ENCODE measurements at regions not wholly inside any gene's neighbourhood (a gene's known extent, or its start where the extent isn't known, plus 50 kb on each side); places are given as distances from the start of the nearest gene placed in this dataset.

DNA sequence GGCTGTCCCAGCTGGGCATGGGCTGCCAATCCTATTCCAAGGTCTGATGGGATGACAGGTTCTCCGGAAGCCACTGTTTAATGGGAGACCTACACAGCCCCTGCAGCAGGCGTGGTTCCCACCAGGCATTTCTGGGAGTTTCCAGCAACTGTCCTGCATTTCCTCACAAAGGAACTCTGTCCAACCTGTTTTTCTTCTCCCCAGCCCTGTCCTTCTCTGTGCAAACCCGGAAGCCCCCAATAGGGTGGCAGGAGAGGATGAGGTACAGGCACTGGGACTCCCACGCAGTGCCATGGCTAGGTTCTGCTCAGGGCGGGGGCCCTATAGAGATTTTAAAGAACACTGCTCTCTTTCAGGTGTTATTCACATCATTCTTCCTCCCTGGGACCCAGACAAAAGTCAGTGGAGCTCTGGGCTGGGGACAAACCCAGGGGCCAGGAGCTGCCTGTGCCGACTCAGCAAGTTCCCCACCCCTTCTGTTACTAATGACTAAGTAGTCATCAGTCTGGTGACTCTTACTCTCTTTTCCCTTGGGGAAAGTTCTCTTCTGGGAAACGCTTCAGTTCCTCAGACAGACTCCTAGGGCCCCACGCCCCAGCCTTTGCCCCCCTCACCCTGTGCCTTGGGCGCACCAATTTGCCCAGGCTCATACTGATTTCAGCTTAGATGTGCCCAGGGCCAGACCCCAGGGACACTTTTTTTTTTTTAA lies 97.7 kb downstream of the CD47 start:
- H3K4me3 Mint-ChIP-seq = no peak overlapping the region
- H3K36me3 Mint-ChIP-seq (ENCODE audit: low read depth) = no peaks in the 10 kb centered on the region
- CTCF ChIA-PET = no interaction called here
- H3K9me3 Mint-ChIP-seq = no peaks in the 10 kb centered on the region
- ATAC-seq (no peak), DNase-seq (no peak)
- POLR2A ChIA-PET = interaction anchor here (0.6 kb wide), 2 partner anchors 301 to 726 kb away, joined by 3 to 4 read pairs; no protein-coding TSS in a partner anchor
- no peaks in the 10 kb centered on the region for H3K27me3 Mint-ChIP-seq
- no peak for TF ChIP-seq CTCF (IDR thresholded peaks at IDR 0.05)
- intact Hi-C loops (cut with micrococcal nuclease) = no loop called here
- peaks cover 10% of the 10 kb centered on the region for H3K4me1 Mint-ChIP-seq (ENCODE audit: low read depth)
- no peak overlapping the region for H3K27ac Mint-ChIP-seq

GRCh38 chr3:107990926-107991325 lies 99.9 kb downstream of the CD47 start:
- no peaks in the 10 kb centered on the region for H3K27me3 Mint-ChIP-seq
- H3K27ac Mint-ChIP-seq = no peak overlapping the region
- H3K4me1 Mint-ChIP-seq (ENCODE audit: low read depth) = peaks cover 15% of the 10 kb centered on the region
- DNase-seq (no peak), ATAC-seq (no peak)
- ChIA-PET POLR2A (no interaction called here), CTCF (no interaction called here)
- H3K9me3 Mint-ChIP-seq = no peaks in the 10 kb centered on the region
- H3K4me3 Mint-ChIP-seq = no peak overlapping the region
- no peaks in the 10 kb centered on the region for H3K36me3 Mint-ChIP-seq (ENCODE audit: low read depth)
- TF ChIP-seq CTCF (IDR thresholded peaks at IDR 0.05) = no peak
- intact Hi-C loops (cut with micrococcal nuclease) = no loop called here

DNA sequence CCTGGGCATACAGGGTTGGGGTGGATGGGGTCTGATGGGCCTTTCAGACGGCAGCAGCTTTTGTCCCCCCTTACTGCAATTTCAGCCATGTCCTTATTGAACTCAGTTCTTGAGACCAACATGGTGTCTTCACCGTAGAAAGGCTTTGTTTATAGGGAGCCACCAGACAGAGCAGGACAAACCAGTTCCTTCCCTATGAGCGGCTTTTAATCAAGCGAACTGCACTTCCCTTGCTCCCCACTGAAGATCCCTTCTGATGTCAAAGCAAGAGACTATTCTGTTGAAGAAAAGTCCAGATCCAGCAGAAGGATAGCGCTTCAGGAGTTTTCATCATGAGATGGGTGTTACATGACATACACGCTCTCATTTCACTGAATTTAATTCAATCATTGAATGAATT lies 100.4 kb downstream of the CD47 start:
- H3K27ac Mint-ChIP-seq = no peak overlapping the region
- H3K4me3 Mint-ChIP-seq = no peak overlapping the region
- no peaks in the 10 kb centered on the region for H3K36me3 Mint-ChIP-seq (ENCODE audit: low read depth)
- no peak for DNase-seq
- H3K9me3 Mint-ChIP-seq = no peaks in the 10 kb centered on the region
- no peaks in the 10 kb centered on the region for H3K27me3 Mint-ChIP-seq
- intact Hi-C loops (cut with micrococcal nuclease) = no loop called here
- H3K4me1 Mint-ChIP-seq (ENCODE audit: low read depth) = peaks cover 20% of the 10 kb centered on the region
- ChIA-PET CTCF (no interaction called here), POLR2A (interaction anchor here (0.6 kb wide), 1 partner anchor 189 kb away, joined by 3 read pairs; no protein-coding TSS in a partner anchor)
- TF ChIP-seq CTCF (IDR thresholded peaks at IDR 0.05) = no peak
- no peak for ATAC-seq

DNA sequence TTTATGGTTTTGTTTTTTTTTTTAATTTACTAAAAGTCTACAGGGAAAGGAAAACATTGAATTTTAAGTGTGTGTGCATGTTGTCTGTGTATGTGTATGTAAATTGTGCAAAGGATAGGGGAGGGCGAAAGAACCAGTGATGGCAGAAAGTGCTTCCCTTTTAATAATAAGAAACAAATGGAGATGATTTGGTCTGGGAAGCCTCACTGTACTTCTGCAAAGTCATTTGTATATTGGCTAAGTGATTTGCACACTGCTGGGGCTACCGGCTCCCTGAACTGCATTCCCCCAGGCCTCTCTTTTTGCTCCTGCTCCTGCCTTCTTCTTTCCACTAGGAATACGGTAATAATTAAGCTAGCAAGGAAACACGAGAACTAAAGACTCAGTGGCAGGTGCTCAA lies 101.2 kb downstream of the CD47 start:
- intact Hi-C loops (cut with micrococcal nuclease) = loop anchor here (5.0 kb wide), 1 partner anchor 47 kb away; no protein-coding TSS in a partner anchor
- no peaks in the 10 kb centered on the region for H3K27me3 Mint-ChIP-seq
- ATAC-seq (no peak), DNase-seq (no peak)
- CTCF ChIA-PET = no interaction called here
- no peaks in the 10 kb centered on the region for H3K9me3 Mint-ChIP-seq
- no peak for TF ChIP-seq CTCF (IDR thresholded peaks at IDR 0.05)
- POLR2A ChIA-PET = interaction anchor here (0.6 kb wide), 1 partner anchor 188 kb away, joined by 3 read pairs; no protein-coding TSS in a partner anchor
- H3K4me3 Mint-ChIP-seq = no peak overlapping the region
- H3K36me3 Mint-ChIP-seq (ENCODE audit: low read depth) = no peaks in the 10 kb centered on the region
- peaks cover 23% of the 10 kb centered on the region for H3K4me1 Mint-ChIP-seq (ENCODE audit: low read depth)
- H3K27ac Mint-ChIP-seq = no peak overlapping the region

- H3K4me3 Mint-ChIP-seq = no peak overlapping the region
- ChIA-PET CTCF (interaction anchor here (1.0 to 1.1 kb wide), 2 partner anchors 61 to 143 kb away, joined by 3 read pairs; no protein-coding TSS in a partner anchor), POLR2A (no interaction called here)
- H3K27ac Mint-ChIP-seq = no peak overlapping the region
- ATAC-seq = no peak
- DNase-seq = no peak
- H3K9me3 Mint-ChIP-seq = no peaks in the 10 kb centered on the region
- peaks cover 23% of the 10 kb centered on the region for H3K4me1 Mint-ChIP-seq (ENCODE audit: low read depth)
- no peak for TF ChIP-seq CTCF (IDR thresholded peaks at IDR 0.05)
- intact Hi-C loops (cut with micrococcal nuclease) = loop anchor here (5.0 kb wide), 1 partner anchor 46 kb away; no protein-coding TSS in a partner anchor
- H3K27me3 Mint-ChIP-seq = no peaks in the 10 kb centered on the region
- H3K36me3 Mint-ChIP-seq (ENCODE audit: low read depth) = no peaks in the 10 kb centered on the region
Observed at GRCh38 chr3:107988460-107989175, 102.2 kb downstream of the CD47 start.
